Gastroesophageal sphincter (tissue), 4 donors: ENCODE measurements at regions not wholly inside any gene's neighbourhood (a gene's known extent, or its start where the extent isn't known, plus 50 kb on each side); places are given as distances from the start of the nearest gene placed in this dataset.

Experiments
- ATAC-seq: fragments of 150-250 bp; one replicate; pipeline ENCODE4 v1.9.1; 2016; ENCODE audit warnings: mild to moderate bottlenecking, moderate library complexity
- H3K27ac ChIP-seq, 4 donors: fragments of 200-600 bp; sonication (generic) in 3 of 4; 1 replicate in 3 of 4; 2 replicates in 1 of 4; pipeline ENCODE4 v1.5.1; 2016 to 2019
- H3K27me3 ChIP-seq: fragments of 200-600 bp; sonication (generic); one replicate; pipeline ENCODE4 v1.5.1; 2019
- H3K36me3 ChIP-seq, 2 donors: fragments of 200-600 bp; sonication (generic); one replicate each; pipeline ENCODE4 v1.5.1; 2019; ENCODE audit warnings: control low read depth in 1 of 2
- H3K4me1 ChIP-seq, 3 donors: fragments of 200-600 bp; sonication (generic); 1 replicate in 2 of 3; 2 replicates in 1 of 3; pipeline ENCODE4 v1.5.1; 2016 to 2019; ENCODE audit warnings: control low read depth in 2 of 3
- H3K4me3 ChIP-seq, 2 donors: fragments of 200-600 bp; sonication (generic); one replicate each; pipeline ENCODE4 v1.5.1; 2019; ENCODE audit warnings: mild to moderate bottlenecking in 1 of 2, moderate library complexity in 1 of 2
- H3K9me3 ChIP-seq, 3 donors: fragments of 200-600 bp; sonication (generic); one replicate each; pipeline ENCODE4 v1.5.1; 2017 to 2019; ENCODE audit warnings: control low read depth in 2 of 3
- CTCF ChIP-seq, 4 experiments: fragments of 200-600 bp in 2 of 4; fragments of 450-650 bp in 2 of 4; sonication (generic) in 1 of 4; IDR thresholded peaks; one replicate each; pipeline ENCODE4 v1.5.1; 2017 to 2019; ENCODE audit warnings: antibody characterized with exemption in 4 of 4, mild to moderate bottlenecking in 2 of 4, moderate library complexity in 2 of 4
- EP300 ChIP-seq: sonication (generic); formaldehyde crosslinking; IDR thresholded peaks from one replicate; pipeline ENCODE4 v1.6.1; 2017; ENCODE audit warnings: antibody characterized with exemption, mild to moderate bottlenecking
- POLR2A ChIP-seq, 2 donors: fragments of 450-650 bp; IDR thresholded peaks; one replicate each; pipeline ENCODE4 v1.6.1; 2017; ENCODE audit warnings: antibody characterized with exemption in 2 of 2, mild to moderate bottlenecking in 2 of 2, moderate library complexity in 1 of 2
- POLR2AphosphoS5 ChIP-seq: sonication (generic); formaldehyde crosslinking; IDR thresholded peaks from one replicate; pipeline ENCODE4 v1.6.1; 2017; ENCODE audit warnings: antibody characterized with exemption
- WGBS, 2 donors: methylation state at CpG; one replicate each; pipeline ENCODE4 v1.1.5; 2018; ENCODE audit warnings: low coverage in 1 of 2; 5-methylcytosine and 5-hydroxymethylcytosine counted together

GRCh38 chr12:111183094-111183493 lies 185.8 kb downstream of the PHETA1 start:
- WGBS, 2 donors: 50% methylated on average over 2 of the region's 2 CpGs; no CpG with 5 or more reads in 1 of the 2 donors
- H3K9me3 ChIP-seq: no peaks in the 10 kb centered on the region
- no peak overlapping the region for H3K27ac ChIP-seq
- no peak for ATAC-seq
- H3K4me1 ChIP-seq: peaks cover 0 to 22% (median 8%) of the 10 kb centered on the region in 3 donors
- H3K4me3 ChIP-seq: no peak overlapping the region
- TF ChIP-seq EP300: no peak
- peaks cover 58% of the 10 kb centered on the region for H3K27me3 ChIP-seq
- H3K36me3 ChIP-seq: no peaks in the 10 kb centered on the region

- ATAC-seq: no peak
- no peak overlapping the region for H3K27ac ChIP-seq
- peaks cover 0 to 22% (median 8%) of the 10 kb centered on the region in 3 donors for H3K4me1 ChIP-seq
- no peaks in the 10 kb centered on the region for H3K36me3 ChIP-seq
- TF ChIP-seq EP300 (no peak), POLR2AphosphoS5 (no peak), CTCF (IDR thresholded peaks at IDR 0.05) (no peak), POLR2A (IDR thresholded peaks at IDR 0.05) (no peak)
- no peaks in the 10 kb centered on the region for H3K9me3 ChIP-seq
- H3K27me3 ChIP-seq: peaks cover 62% of the 10 kb centered on the region
- WGBS, 2 donors: 71% methylated on average over 5 of the region's 16 CpGs; no CpG with 5 or more reads in 1 of the 2 donors
- no peak overlapping the region for H3K4me3 ChIP-seq
Measured at GRCh38 chr12:111182382-111182781, 186.5 kb downstream of the PHETA1 start.

- H3K9me3 ChIP-seq: no peaks in the 10 kb centered on the region
- ATAC-seq: no peak
- no peaks in the 10 kb centered on the region for H3K36me3 ChIP-seq
- H3K27me3 ChIP-seq: peaks cover 73% of the 10 kb centered on the region
- H3K27ac ChIP-seq: no peak overlapping the region
- 19 to 41% methylated on average over 13 of the region's 18 CpGs for WGBS, 2 donors
- TF ChIP-seq EP300 (no peak), POLR2A (IDR thresholded peaks at IDR 0.05) (no peak), POLR2AphosphoS5 (no peak), CTCF (IDR thresholded peaks at IDR 0.05) (no peak)
- H3K4me1 ChIP-seq: peaks cover 0 to 22% (median 8%) of the 10 kb centered on the region in 3 donors
- H3K4me3 ChIP-seq: no peak overlapping the region
Measured at GRCh38 chr12:111181143-111181726, 187.7 kb downstream of the PHETA1 start.

GRCh38 chr12:111180426-111181142 lies 188.3 kb downstream of the PHETA1 start:
- H3K4me3 ChIP-seq: no peak overlapping the region
- H3K27me3 ChIP-seq: peaks cover 78% of the 10 kb centered on the region
- no peak overlapping the region for H3K27ac ChIP-seq
- WGBS, 2 donors: 47 to 80% methylated on average over 5 to 18 of the region's 19 CpGs
- H3K4me1 ChIP-seq: peaks cover 0 to 22% (median 8%) of the 10 kb centered on the region in 3 donors
- H3K9me3 ChIP-seq: no peaks in the 10 kb centered on the region
- no peaks in the 10 kb centered on the region for H3K36me3 ChIP-seq
- no peak for ATAC-seq
- TF ChIP-seq POLR2AphosphoS5 (no peak), CTCF (IDR thresholded peaks at IDR 0.05) (no peak), EP300 (no peak), POLR2A (IDR thresholded peaks at IDR 0.05) (no peak)

GRCh38 chr12:111178181-111179081 lies 190.5 kb downstream of the PHETA1 start:
- H3K9me3 ChIP-seq: no peaks in the 10 kb centered on the region
- H3K27me3 ChIP-seq: peaks cover 89% of the 10 kb centered on the region
- TF ChIP-seq POLR2AphosphoS5 (no peak), POLR2A (IDR thresholded peaks at IDR 0.05) (no peak), CTCF (IDR thresholded peaks at IDR 0.05) (no peak), EP300 (no peak)
- no peak overlapping the region for H3K4me3 ChIP-seq
- H3K4me1 ChIP-seq: peaks cover 0 to 22% (median 8%) of the 10 kb centered on the region in 3 donors
- H3K27ac ChIP-seq: no peak overlapping the region
- 18 to 33% methylated on average over 7 to 13 of the region's 18 CpGs for WGBS, 2 donors
- H3K36me3 ChIP-seq: no peaks in the 10 kb centered on the region
- no peak for ATAC-seq
